A549 (cell line): ENCODE measurements at regions not wholly inside any gene's neighbourhood (a gene's known extent, or its start where the extent isn't known, plus 50 kb on each side); places are given as distances from the start of the nearest gene placed in this dataset.

Experiments used
- ATAC-seq, 2 experiments: fragments of 200-7000 bp in 1 of 2; fragments of >200 bp in 1 of 2; cut with Nextera tagmentation in 1 of 2; cut with Tn5 transposase in 1 of 2; 3 replicates each; pipeline versions ENCODE4 v1.8.0 to v1.9.1; 2018 to 2020; ENCODE audit warnings: mild to moderate bottlenecking in 1 of 2, moderate library complexity in 1 of 2
- CTCF ChIA-PET: fragments of 300-600 bp; sonication (Branson Sonifier 250); formaldehyde crosslinking; extraction: SDS; loops from one replicate; lab custom pipeline; 2021; ENCODE audit warnings: antibody characterized with exemption, inconsistent platforms; lab: Yijun Ruan, JAX
- POLR2A ChIA-PET: fragments of 350-600 bp; formaldehyde crosslinking; extraction: SDS; loops from one replicate; lab custom pipeline; 2021; ENCODE audit warnings: antibody characterized with exemption, inconsistent platforms; lab: Yijun Ruan, JAX
- DNase-seq, 2 experiments: peaks; one replicate each; pipeline versions ENCODE4 v3.0.0 to v3.0.0-alpha.2; 2011 to 2016; ENCODE audit warnings: low read depth in 1 of 2, low spot score in 1 of 2
- FAIRE-seq: peaks from 2 replicates; lab custom pipeline; 2011; peaks lifted over from hg19 to GRCh38; lab: Jason Lieb, UNC
- H3K27ac ChIP-seq, 2 experiments: fragments of >200 bp; sonication (Bioruptor Twin); formaldehyde crosslinking; 3 replicates each; pipeline ENCODE4 v1.5.1; 2016 to 2017
- H3K4me1 ChIP-seq: fragments of >200 bp; sonication (Bioruptor Twin); formaldehyde crosslinking; 3 replicates; pipeline ENCODE4 v1.6.1; 2016
- H3K4me2 ChIP-seq: fragments of >200 bp; sonication (Bioruptor Twin); formaldehyde crosslinking; 3 replicates; pipeline ENCODE4 v1.6.1; 2016
- H3K4me3 ChIP-seq: fragments of >200 bp; sonication (Bioruptor Twin); formaldehyde crosslinking; 3 replicates; pipeline ENCODE4 v1.5.1; 2016
- H3K9me3 ChIP-seq: fragments of >200 bp; sonication (Bioruptor Twin); formaldehyde crosslinking; 3 replicates; pipeline ENCODE4 v1.6.1; 2016
- BHLHE40 ChIP-seq: IDR thresholded peaks from 2 replicates; pipeline ENCODE4 v1.6.1; 2012; ENCODE audit warnings: low read depth, low read length, inconsistent platforms
- CBX2 ChIP-seq: fragments of 200-600 bp; sonication (generic); IDR thresholded peaks from 2 replicates; pipeline ENCODE4 v1.6.1; 2016; ENCODE audit warnings: low read depth, mild to moderate bottlenecking, borderline replicate concordance
- CBX8 ChIP-seq: fragments of 200-600 bp; sonication (generic); IDR thresholded peaks from 2 replicates; pipeline ENCODE4 v1.6.1; 2016
- CHD2 ChIP-seq: fragments of 150-350 bp; IDR thresholded peaks from 2 replicates; pipeline ENCODE4 v1.6.1; 2014; ENCODE audit warnings: low read length; ENCODE audit not compliant: partially characterized antibody
- CHD4 ChIP-seq: fragments of 200-600 bp; sonication (generic); IDR thresholded peaks from 2 replicates; pipeline ENCODE4 v1.6.1; 2016; ENCODE audit warnings: antibody characterized with exemption, mild to moderate bottlenecking, borderline replicate concordance
- ESRRA ChIP-seq: fragments of 150-350 bp; IDR thresholded peaks from 2 replicates; pipeline ENCODE4 v1.6.1; 2014; ENCODE audit warnings: mild to moderate bottlenecking, low read length, borderline replicate concordance
- FOSL2 ChIP-seq, 2 experiments: fragments of 450-650 bp in 1 of 2; fragments of >200 bp in 1 of 2; sonication (Bioruptor Twin) in 1 of 2; formaldehyde crosslinking; IDR thresholded peaks; 2 replicates each; pipeline versions ENCODE4 v1.5.0 to v1.6.1; 2016 to 2020; ENCODE audit warnings: mild to moderate bottlenecking in 1 of 2, moderate library complexity in 1 of 2
- HEYL ChIP-seq: fragments of 250-450 bp; sonication (Bioruptor Pico); IDR thresholded peaks from 2 replicates; pipeline ENCODE4 v1.8.0; 2021; ENCODE audit warnings: mild to moderate bottlenecking, moderate library complexity
- HOXB5 ChIP-seq: fragments of 250-450 bp; sonication (Bioruptor Pico); IDR thresholded peaks from 2 replicates; pipeline ENCODE4 v1.5.0; 2020; ENCODE audit warnings: mild to moderate bottlenecking, moderate library complexity
- JUN ChIP-seq, 2 experiments: fragments of >200 bp; sonication (Bioruptor Twin); formaldehyde crosslinking; IDR thresholded peaks; 2 replicates in 1 of 2; 3 replicates in 1 of 2; pipeline ENCODE4 v1.6.1; 2016 to 2017
- JUNB ChIP-seq: fragments of >200 bp; sonication (Bioruptor Twin); formaldehyde crosslinking; IDR thresholded peaks from 2 replicates; pipeline ENCODE4 v1.6.1; 2016
- KDM1A ChIP-seq: fragments of 200-600 bp; sonication (generic); IDR thresholded peaks from 2 replicates; pipeline ENCODE4 v1.6.1; 2016; ENCODE audit warnings: low read depth, mild to moderate bottlenecking
- KDM5A ChIP-seq: fragments of 200-600 bp; sonication (generic); IDR thresholded peaks from 2 replicates; pipeline ENCODE4 v1.6.1; 2016; ENCODE audit warnings: antibody characterized with exemption, mild to moderate bottlenecking
- MAZ ChIP-seq: fragments of 150-350 bp; IDR thresholded peaks from 2 replicates; pipeline ENCODE4 v1.6.1; 2014; ENCODE audit warnings: antibody characterized with exemption, low read depth, low read length, borderline replicate concordance
- MYC ChIP-seq: IDR thresholded peaks from 2 replicates; pipeline ENCODE4 v1.6.1; 2012; ENCODE audit warnings: mild to moderate bottlenecking, inconsistent platforms, low read length, improper control_type of control experiment, borderline replicate concordance
- NFE2L2 ChIP-seq: fragments of 150-350 bp; conservative IDR thresholded peaks from 2 replicates; pipeline ENCODE4 v1.6.1; 2014; ENCODE audit warnings: low read length
- NR3C1 ChIP-seq: fragments of >200 bp; sonication (Bioruptor Twin); formaldehyde crosslinking; IDR thresholded peaks from 3 replicates; pipeline ENCODE4 v1.6.1; 2017
- PHF8 ChIP-seq: fragments of 200-600 bp; sonication (generic); IDR thresholded peaks from 2 replicates; pipeline ENCODE4 v1.6.1; 2016; ENCODE audit warnings: low read depth, mild to moderate bottlenecking, antibody characterized with exemption, moderate library complexity, borderline replicate concordance
- RARB ChIP-seq: fragments of 250-450 bp; sonication (Bioruptor Pico); IDR thresholded peaks from 2 replicates; pipeline ENCODE4 v1.8.0; 2021; ENCODE audit warnings: mild to moderate bottlenecking, moderate library complexity
- SMC3 ChIP-seq: fragments of >200 bp; sonication (Bioruptor Twin); formaldehyde crosslinking; IDR thresholded peaks from 3 replicates; pipeline ENCODE4 v1.6.1; 2018; ENCODE audit warnings: inconsistent platforms
- SREBF2 ChIP-seq: fragments of 450-650 bp; IDR thresholded peaks from 2 replicates; pipeline ENCODE4 v1.6.1; 2014; ENCODE audit warnings: mild to moderate bottlenecking, moderate library complexity
- TP53 ChIP-seq: fragments of 250-450 bp; sonication (Bioruptor Pico); IDR thresholded peaks from 2 replicates; pipeline ENCODE4 v1.5.0; 2021; ENCODE audit warnings: mild to moderate bottlenecking, moderate library complexity
- ZC3H11A ChIP-seq: fragments of 450-650 bp; IDR thresholded peaks from 2 replicates; pipeline ENCODE4 v1.6.1; 2014; ENCODE audit warnings: antibody characterized with exemption, mild to moderate bottlenecking
- ZNF302 ChIP-seq: fragments of 250-450 bp; sonication (Bioruptor Pico); IDR thresholded peaks from 2 replicates; pipeline ENCODE4 v1.9.0; 2021; ENCODE audit warnings: inconsistent platforms, mild to moderate bottlenecking, moderate library complexity
- WGBS: methylation state at CpG from one replicate; pipeline ENCODE4 v1.1.6; 2017; ENCODE audit errors: missing lambda C conversion rate; 5-methylcytosine and 5-hydroxymethylcytosine counted together
- TF ChIP-seq, protein P1 (sequence below): fragments of >200 bp; sonication (Bioruptor Twin); formaldehyde crosslinking; IDR thresholded peaks from 3 replicates; pipeline ENCODE4 v1.6.1; 2016
- TF ChIP-seq, protein P2 (sequence below): fragments of >200 bp; sonication (Bioruptor Twin); formaldehyde crosslinking; IDR thresholded peaks from 2 replicates; pipeline ENCODE4 v1.6.1; 2016
- TF ChIP-seq, protein P3 (sequence below): IDR thresholded peaks from 2 replicates; pipeline ENCODE4 v1.6.1; 2012

DNA sequence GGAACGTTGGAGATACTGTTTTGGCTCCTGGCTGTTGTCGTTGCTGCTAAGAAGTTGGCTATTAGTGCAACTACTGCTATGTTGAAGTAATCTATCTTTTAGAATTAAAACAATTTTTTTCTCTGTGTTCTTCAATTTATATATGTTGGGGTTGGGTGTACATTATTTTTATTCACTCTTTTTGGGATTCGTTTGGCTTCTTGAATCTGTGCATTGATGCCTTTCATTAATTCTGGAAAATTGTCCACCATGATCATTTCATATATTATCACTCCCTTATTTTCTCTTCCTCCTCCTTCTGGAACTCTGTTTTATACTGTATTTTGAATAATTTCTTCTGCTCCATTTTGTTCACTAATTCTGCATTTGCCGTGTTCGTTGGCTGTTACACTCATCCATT, 199.5 kb upstream of the PLET1 start:
- ChIA-PET CTCF (no interaction called here), POLR2A (no interaction called here)
- DNase-seq (no peak), ATAC-seq (no peak), FAIRE-seq (no peak)
- no peak overlapping the region for H3K27ac ChIP-seq
- WGBS = 72% methylated on average over 5 of the region's 5 CpGs
- H3K9me3 ChIP-seq = no peaks in the 10 kb centered on the region
- H3K4me1 ChIP-seq = no peaks in the 10 kb centered on the region
- no peak for TF ChIP-seq CBX2
- TF ChIP-seq, protein P1, sequence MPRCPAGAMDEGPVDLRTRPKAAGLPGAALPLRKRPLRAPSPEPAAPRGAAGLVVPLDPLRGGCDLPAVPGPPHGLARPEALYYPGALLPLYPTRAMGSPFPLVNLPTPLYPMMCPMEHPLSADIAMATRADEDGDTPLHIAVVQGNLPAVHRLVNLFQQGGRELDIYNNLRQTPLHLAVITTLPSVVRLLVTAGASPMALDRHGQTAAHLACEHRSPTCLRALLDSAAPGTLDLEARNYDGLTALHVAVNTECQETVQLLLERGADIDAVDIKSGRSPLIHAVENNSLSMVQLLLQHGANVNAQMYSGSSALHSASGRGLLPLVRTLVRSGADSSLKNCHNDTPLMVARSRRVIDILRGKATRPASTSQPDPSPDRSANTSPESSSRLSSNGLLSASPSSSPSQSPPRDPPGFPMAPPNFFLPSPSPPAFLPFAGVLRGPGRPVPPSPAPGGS = no peak
- TF ChIP-seq NFE2L2 = no peak
- TF ChIP-seq PHF8 = no peak
- TF ChIP-seq NR3C1 = no peak
- no peak for TF ChIP-seq RARB (CRISPR knock-in tag)
- TF ChIP-seq SMC3 = no peak
- no peak for TF ChIP-seq MAZ
- TF ChIP-seq ZC3H11A = no peak
- no peak for TF ChIP-seq BHLHE40
- no peak for TF ChIP-seq HOXB5 (CRISPR knock-in tag)
- TF ChIP-seq FOSL2 (IDR thresholded peaks at IDR 0.05) = no peak
- no peak for TF ChIP-seq FOSL2 (CRISPR knock-in tag; IDR thresholded peaks at IDR 0.05)
- TF ChIP-seq TP53 (CRISPR knock-in tag) = no peak
- TF ChIP-seq KDM1A = no peak
- TF ChIP-seq ESRRA = no peak
- no peak for TF ChIP-seq KDM5A
- no peak for TF ChIP-seq SREBF2
- no peak for TF ChIP-seq CHD2
- TF ChIP-seq, protein P2, sequence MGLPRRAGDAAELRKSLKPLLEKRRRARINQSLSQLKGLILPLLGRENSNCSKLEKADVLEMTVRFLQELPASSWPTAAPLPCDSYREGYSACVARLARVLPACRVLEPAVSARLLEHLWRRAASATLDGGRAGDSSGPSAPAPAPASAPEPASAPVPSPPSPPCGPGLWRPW = no peak
- TF ChIP-seq, protein P3, sequence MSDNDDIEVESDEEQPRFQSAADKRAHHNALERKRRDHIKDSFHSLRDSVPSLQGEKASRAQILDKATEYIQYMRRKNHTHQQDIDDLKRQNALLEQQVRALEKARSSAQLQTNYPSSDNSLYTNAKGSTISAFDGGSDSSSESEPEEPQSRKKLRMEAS = no peak
- H3K4me2 ChIP-seq = no peak overlapping the region
- H3K4me3 ChIP-seq = no peak overlapping the region

DNA sequence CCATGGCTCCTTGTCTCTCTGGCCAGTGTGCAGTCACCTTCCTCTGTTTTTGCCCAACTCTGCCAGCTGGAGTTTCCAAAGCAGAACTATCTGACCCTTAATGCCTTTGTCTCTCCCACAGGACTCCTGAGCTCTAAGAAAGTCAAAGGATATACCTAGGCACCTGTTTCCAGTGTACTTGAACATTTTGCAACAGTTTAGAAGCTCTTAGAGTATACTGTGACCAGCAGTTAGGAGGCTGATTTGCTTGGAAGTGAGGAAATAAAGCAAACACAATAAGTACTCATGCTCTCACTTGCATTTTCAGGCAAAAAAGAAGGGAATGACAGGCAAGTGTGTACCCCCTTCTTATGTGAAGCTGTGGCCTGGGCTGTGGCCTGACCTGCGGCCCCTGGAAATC, 204.3 kb upstream of the PLET1 start:
- TF ChIP-seq, protein P3 = no peak
- TF ChIP-seq ZC3H11A (no peak), JUN (IDR thresholded peaks at IDR 0.05) (no peak), KDM1A (no peak), HEYL (no peak), ZNF302 (CRISPR knock-in tag) (no peak), CBX8 (no peak), FOSL2 (IDR thresholded peaks at IDR 0.05) (no peak), FOSL2 (CRISPR knock-in tag; IDR thresholded peaks at IDR 0.05) (no peak), CHD4 (no peak), HOXB5 (CRISPR knock-in tag) (no peak), MYC (no peak), CHD2 (no peak), JUNB (no peak)
- TF ChIP-seq, protein P2 = no peak
- ATAC-seq (no peak), DNase-seq (no peak), FAIRE-seq (no peak)
- Histone ChIP-seq H3K4me2 (no peak overlapping the region), H3K27ac (no peak overlapping the region), H3K4me1 (no peaks in the 10 kb centered on the region), H3K9me3 (no peaks in the 10 kb centered on the region), H3K4me3 (no peak overlapping the region)
- CTCF ChIA-PET = no interaction called here
- POLR2A ChIA-PET = no interaction called here
- WGBS = 78% methylated on average over 1 of the region's 1 CpG
